Ovary (tissue), 7 donors: ENCODE measurements at regions not wholly inside any gene's neighbourhood (a gene's known extent, or its start where the extent isn't known, plus 50 kb on each side); places are given as distances from the start of the nearest gene placed in this dataset.

ENCODE experiments used
- DNase-seq, 5 donors: peaks; one replicate each; pipeline ENCODE4 v3.0.0-alpha.2; 2019 to 2020
- H3K27ac ChIP-seq, 2 donors: fragments of 200-600 bp; one replicate each; pipeline versions ENCODE4 v1.5.1 to v1.8.0; 2019 to 2022
- H3K27me3 ChIP-seq: fragments of 200-600 bp; one replicate; pipeline ENCODE4 v1.8.0; 2022
- H3K36me3 ChIP-seq: fragments of 200-600 bp; sonication (generic); one replicate; pipeline ENCODE4 v1.5.1; 2019
- H3K4me1 ChIP-seq: one replicate; pipeline ENCODE4 v1.8.1; 2013; ENCODE audit warnings: mild to moderate bottlenecking, moderate library complexity; ENCODE audit not compliant: insufficient read depth
- H3K4me3 ChIP-seq: fragments of 200-600 bp; sonication (generic); one replicate; pipeline ENCODE4 v1.5.1; 2017
- H3K9me3 ChIP-seq, 2 donors: fragments of 200-600 bp in 1 of 2; sonication (generic) in 1 of 2; one replicate each; pipeline versions ENCODE4 v1.5.1 to v1.8.1; 2013 to 2019; ENCODE audit warnings: mild to moderate bottlenecking in 1 of 2, moderate library complexity in 1 of 2
- EP300 ChIP-seq: sonication (generic); formaldehyde crosslinking; IDR thresholded peaks from one replicate; pipeline ENCODE4 v1.6.1; 2017; ENCODE audit warnings: antibody characterized with exemption
- POLR2A ChIP-seq: fragments of 450-650 bp; IDR thresholded peaks from one replicate; pipeline ENCODE4 v1.6.1; 2017; ENCODE audit warnings: antibody characterized with exemption, mild to moderate bottlenecking, moderate library complexity
- WGBS, 3 donors: extraction: QIAGEN DNeasy Blood & Tissue Kit in 1 of 3; methylation state at CpG; one replicate each; pipeline versions ENCODE4 v1.1.5 to v1.1.7; 2013 to 2017; 5-methylcytosine and 5-hydroxymethylcytosine counted together
- intact Hi-C, 4 donors: fragments of 100-400 bp; cut with DNase I; formaldehyde crosslinking; loops; one replicate each; pipeline versions ENCODE4 v1.11.0 to v1.15.1; 2022 to 2023
- TF ChIP-seq, protein P1 (sequence below), 3 donors: fragments of 450-650 bp in 2 of 3; fragments of 200-600 bp in 1 of 3; IDR thresholded peaks; one replicate each; pipeline versions ENCODE4 v1.5.1 to v1.8.0; 2016 to 2022; ENCODE audit warnings: antibody characterized with exemption in 3 of 3, mild to moderate bottlenecking in 1 of 3
- donor health status: DM: no; HTN: no; CAD: no; lungs with moderate emphysema.
- donor health status: DM: no; HTN: no; CAD: no.
- donor health status: Bipolar disorder and iron deficiency.
- donor health status: DM: no; HTN: no; CAD: no.
- donor health status: DM: yes; HTN: yes; CAD: no.

DNA sequence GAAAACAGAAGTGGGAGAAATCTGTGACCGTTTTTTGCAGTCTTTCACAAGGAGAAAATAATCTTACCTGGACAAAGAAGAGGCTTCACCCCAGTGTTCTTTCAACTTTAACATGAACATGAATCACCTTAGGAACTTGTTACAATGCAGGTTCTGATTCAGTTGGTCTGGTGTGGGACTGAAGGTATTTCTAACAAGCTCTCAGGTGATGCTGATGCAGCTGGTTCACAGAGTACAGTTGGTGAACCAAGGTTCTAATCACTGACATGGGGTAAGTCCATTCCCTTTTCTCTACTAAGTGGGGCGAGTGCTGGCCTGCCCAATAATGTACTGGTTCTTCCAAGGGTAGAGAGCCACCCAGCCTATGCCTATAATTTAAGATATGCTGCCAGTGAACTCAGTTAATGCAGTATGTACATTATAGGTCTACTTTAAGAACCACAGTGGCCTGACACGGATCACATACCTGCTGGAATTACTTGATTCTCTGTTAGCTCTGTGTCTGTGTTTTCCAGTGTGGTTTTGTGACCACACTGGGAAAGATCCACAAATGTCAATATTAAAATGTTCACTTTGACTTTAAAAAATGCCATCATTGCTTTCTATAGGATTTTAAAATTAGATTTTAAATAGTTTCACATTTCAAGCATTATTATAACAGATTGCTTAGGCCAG lies 304.1 kb downstream of the ZNF621 start:
- intact Hi-C loops = no loop called here
- 93 to 94% (median 94%) methylated on average over 3 of the region's 3 CpGs for WGBS, 3 donors
- Histone ChIP-seq H3K4me3 (no peak overlapping the region), H3K27ac (no peak overlapping the region), H3K9me3 (no peaks in the 10 kb centered on the region), H3K27me3 (no peaks in the 10 kb centered on the region), H3K4me1 (no peaks in the 10 kb centered on the region), H3K36me3 (no peaks in the 10 kb centered on the region)
- TF ChIP-seq, protein P1, sequence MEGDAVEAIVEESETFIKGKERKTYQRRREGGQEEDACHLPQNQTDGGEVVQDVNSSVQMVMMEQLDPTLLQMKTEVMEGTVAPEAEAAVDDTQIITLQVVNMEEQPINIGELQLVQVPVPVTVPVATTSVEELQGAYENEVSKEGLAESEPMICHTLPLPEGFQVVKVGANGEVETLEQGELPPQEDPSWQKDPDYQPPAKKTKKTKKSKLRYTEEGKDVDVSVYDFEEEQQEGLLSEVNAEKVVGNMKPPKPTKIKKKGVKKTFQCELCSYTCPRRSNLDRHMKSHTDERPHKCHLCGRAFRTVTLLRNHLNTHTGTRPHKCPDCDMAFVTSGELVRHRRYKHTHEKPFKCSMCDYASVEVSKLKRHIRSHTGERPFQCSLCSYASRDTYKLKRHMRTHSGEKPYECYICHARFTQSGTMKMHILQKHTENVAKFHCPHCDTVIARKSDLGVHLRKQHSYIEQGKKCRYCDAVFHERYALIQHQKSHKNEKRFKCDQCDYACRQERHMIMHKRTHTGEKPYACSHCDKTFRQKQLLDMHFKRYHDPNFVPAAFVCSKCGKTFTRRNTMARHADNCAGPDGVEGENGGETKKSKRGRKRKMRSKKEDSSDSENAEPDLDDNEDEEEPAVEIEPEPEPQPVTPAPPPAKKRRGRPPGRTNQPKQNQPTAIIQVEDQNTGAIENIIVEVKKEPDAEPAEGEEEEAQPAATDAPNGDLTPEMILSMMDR (IDR thresholded peaks at IDR 0.05) = no peak
- TF ChIP-seq POLR2A = no peak
- no peak for TF ChIP-seq EP300
- DNase-seq = no peak

DNA sequence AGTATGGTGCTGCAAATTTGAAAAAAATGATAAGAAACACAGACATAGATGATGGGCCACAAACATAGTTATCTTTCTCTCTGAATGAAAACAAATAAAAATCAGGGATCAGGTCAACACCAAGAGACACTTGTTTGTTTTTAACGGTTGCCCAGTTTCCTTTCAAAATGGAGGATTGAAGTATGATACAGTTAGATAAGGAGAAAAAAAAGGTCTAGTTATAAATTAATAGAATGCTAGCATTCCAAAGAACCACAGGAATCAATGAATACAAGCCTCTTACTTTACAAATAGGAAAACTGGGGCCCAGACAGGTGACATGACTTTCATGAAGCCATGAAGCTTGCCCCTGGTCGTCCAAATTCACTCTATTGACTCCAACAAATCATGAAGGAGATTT lies 305.1 kb downstream of the ZNF621 start:
- WGBS, 3 donors = 68 to 81% (median 74%) methylated on average over 2 of the region's 2 CpGs
- TF ChIP-seq POLR2A (no peak), EP300 (no peak)
- TF ChIP-seq, protein P1 (IDR thresholded peaks at IDR 0.05) = no peak
- intact Hi-C loops = no loop called here

DNA sequence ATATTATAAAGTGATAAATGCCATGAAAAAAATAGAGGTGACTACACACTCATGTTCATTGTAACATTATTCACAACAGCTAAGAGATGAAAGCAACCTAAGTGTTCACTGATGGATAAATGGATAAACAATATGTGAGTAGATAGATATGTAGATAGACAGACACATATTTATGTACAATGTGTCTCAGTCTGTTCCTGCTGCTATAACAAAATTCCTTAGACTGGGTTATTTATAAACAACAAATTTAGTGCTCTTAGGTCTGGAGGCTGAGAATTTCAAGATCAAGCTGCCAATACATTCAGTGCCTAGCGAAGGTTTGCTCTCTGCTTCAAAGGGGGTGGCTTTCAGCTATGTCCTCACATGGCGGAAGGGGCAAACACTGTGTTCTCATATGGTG lies 312.5 kb downstream of the ZNF621 start:
- H3K4me1 ChIP-seq = no peaks in the 10 kb centered on the region
- no peak overlapping the region for H3K4me3 ChIP-seq
- no peak overlapping the region for H3K27ac ChIP-seq
- H3K36me3 ChIP-seq = no peaks in the 10 kb centered on the region
- intact Hi-C loops = no loop called here
- no peak for DNase-seq
- no peaks in the 10 kb centered on the region for H3K27me3 ChIP-seq
- H3K9me3 ChIP-seq = no peaks in the 10 kb centered on the region
- TF ChIP-seq EP300 = no peak
- no peak for TF ChIP-seq POLR2A
- TF ChIP-seq, protein P1 (IDR thresholded peaks at IDR 0.05) = no peak
- WGBS, 3 donors = 94 to 97% (median 94%) methylated on average over 2 of the region's 2 CpGs

More for the DNA sequence above, 305.1 kb downstream of the ZNF621 start:
- Histone ChIP-seq H3K9me3 (no peaks in the 10 kb centered on the region), H3K27me3 (no peaks in the 10 kb centered on the region), H3K4me1 (no peaks in the 10 kb centered on the region), H3K27ac (no peak overlapping the region), H3K36me3 (no peaks in the 10 kb centered on the region), H3K4me3 (no peak overlapping the region)
- no peak for DNase-seq

DNA sequence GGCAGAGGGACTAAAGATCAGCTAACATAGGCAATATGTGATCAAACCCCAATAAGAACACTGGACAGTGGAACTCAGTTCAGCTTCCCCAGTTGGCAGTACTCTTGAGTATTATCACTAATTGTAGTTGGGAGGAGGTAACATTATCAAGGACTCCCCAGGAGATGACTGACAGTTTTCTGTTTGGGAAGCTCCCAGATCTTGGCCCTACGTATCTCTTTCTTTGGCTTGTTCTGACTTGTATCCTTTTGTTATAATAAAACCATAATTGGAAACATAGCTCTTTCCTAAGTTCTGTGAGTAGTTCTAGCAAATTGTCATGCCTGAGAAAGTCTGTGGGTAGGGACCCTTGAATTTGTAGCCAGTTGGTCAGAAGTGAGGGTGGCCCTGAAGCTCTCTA lies 316.4 kb downstream of the ZNF621 start:
- no peaks in the 10 kb centered on the region for H3K27me3 ChIP-seq
- no peak overlapping the region for H3K27ac ChIP-seq
- no peaks in the 10 kb centered on the region for H3K36me3 ChIP-seq
- no peak overlapping the region for H3K4me3 ChIP-seq
- DNase-seq = no peak
- H3K9me3 ChIP-seq = no peaks in the 10 kb centered on the region
- intact Hi-C loops = no loop called here
- peaks cover 3% of the 10 kb centered on the region for H3K4me1 ChIP-seq
- TF ChIP-seq, protein P1 (IDR thresholded peaks at IDR 0.05) = no peak
- TF ChIP-seq POLR2A (no peak), EP300 (no peak)
- 65 to 74% (median 72%) methylated on average over 1 of the region's 1 CpG for WGBS, 3 donors
